ENCODE measurements at regions not wholly inside any gene's neighbourhood (a gene's known extent, or its start where the extent isn't known, plus 50 kb on each side); places are given as distances from the start of the nearest gene placed in this dataset.

GRCh38 chr1:63199706-63200335 lies 122.5 kb upstream of the FOXD3 start:
- no peak overlapping the region for H3K4me2 ChIP-seq (ENCODE audit: low read length)
- no TSS peak for BruUV-seq (replicated peaks)
- ATAC-seq (no peak), DNase-seq (ENCODE audit: low read depth, low spot score) (no peak)
- no peaks in the 10 kb centered on the region for H3K4me1 ChIP-seq (ENCODE audit: control insufficient read depth in 1 of 2, insufficient read depth in 2 of 2, low read length in 2 of 2)
- H3K79me2 ChIP-seq (ENCODE audit: insufficient read depth, low read length), result no peaks in the 10 kb centered on the region
- H2AFZ ChIP-seq (ENCODE audit: low read depth, low read length, poor library complexity, severe bottlenecking), result no peak overlapping the region
- H3K9me2 ChIP-seq (ENCODE audit: insufficient read depth), result no peaks in the 10 kb centered on the region
- RAD21 ChIA-PET (ENCODE audit: low non-redundant PET in 1 of 2, low total read pairs in 2 of 2, uncharacterized antibody in 2 of 2, unreplicated experiment in 2 of 2), result no interaction called here
- POLR2A ChIA-PET, result no interaction called here
- H3K36me3 ChIP-seq (ENCODE audit: control insufficient read depth in 1 of 2, insufficient read depth in 2 of 2, low read length in 2 of 2), result no peaks in the 10 kb centered on the region
- H3K9me3 ChIP-seq (ENCODE audit: control insufficient read depth in 1 of 2, insufficient read depth in 1 of 2, low read depth in 1 of 2, low read length in 2 of 2), result no peaks in the 10 kb centered on the region
- intact Hi-C loops (cut with micrococcal nuclease), result loop anchor here (1.0 kb wide), 1 partner anchor 16 kb away; no protein-coding TSS in a partner anchor
- no peaks in the 10 kb centered on the region for H3K27me3 ChIP-seq (ENCODE audit: insufficient read depth, low read length)
- no peaks in the 10 kb centered on the region for H4K20me1 ChIP-seq (ENCODE audit: insufficient read depth)
- no peak overlapping the region for H3K9ac ChIP-seq (ENCODE audit: low read length)
- TF ChIP-seq ZBTB33 (IDR thresholded peaks at IDR 0.05; ENCODE audit: extremely low read depth, insufficient replicate concordance, low read length) (no peak), ELF1 (IDR thresholded peaks at IDR 0.05; ENCODE audit: borderline replicate concordance, low read depth) (no peak), RAD21 (IDR thresholded peaks at IDR 0.05; ENCODE audit: low read depth) (no peak), EZH2phosphoT487 (IDR thresholded peaks at IDR 0.05; ENCODE audit: borderline replicate concordance) (no peak)
- CTCF ChIA-PET, result no interaction called here
- no peak overlapping the region for H3K27ac ChIP-seq (ENCODE audit: low read depth, low read length)
- no peak overlapping the region for H3K4me3 ChIP-seq (replicated peaks in 1 of 2; ENCODE audit: low read depth in 1 of 2, low read length in 2 of 2)

GRCh38 chr1:63200676-63201075 lies 121.7 kb upstream of the FOXD3 start:
- H3K9me3 ChIP-seq (ENCODE audit: control insufficient read depth in 1 of 2, insufficient read depth in 1 of 2, low read depth in 1 of 2, low read length in 2 of 2), result no peaks in the 10 kb centered on the region
- TF ChIP-seq EZH2 (IDR thresholded peaks at IDR 0.05) (no peak), MAX (IDR thresholded peaks at IDR 0.05) (no peak), JUND (IDR thresholded peaks at IDR 0.05) (no peak), POLR2AphosphoS5 (IDR thresholded peaks at IDR 0.05; ENCODE audit: low read depth, low read length) (no peak), ZFX (IDR thresholded peaks at IDR 0.05) (no peak), CBX3 (IDR thresholded peaks at IDR 0.05; ENCODE audit: low read depth) (no peak), TCF7L2 (IDR thresholded peaks at IDR 0.05; ENCODE audit: borderline replicate concordance, extremely low read depth, insufficient read depth, insufficient read length) (no peak), FOSL1 (IDR thresholded peaks at IDR 0.05; ENCODE audit: low read depth) (no peak), SP1 (IDR thresholded peaks at IDR 0.05; ENCODE audit: low read depth) (no peak), CEBPB (IDR thresholded peaks at IDR 0.05; ENCODE audit: low read depth) (no peak), SIN3A (IDR thresholded peaks at IDR 0.05; ENCODE audit: low read depth) (no peak), EZH2phosphoT487 (IDR thresholded peaks at IDR 0.05; ENCODE audit: borderline replicate concordance) (no peak), ZNF274 (IDR thresholded peaks at IDR 0.05; ENCODE audit: low read depth, low read length) (no peak), ATF3 (IDR thresholded peaks at IDR 0.05) (no peak)
- H3K4me2 ChIP-seq (ENCODE audit: low read length), result no peak overlapping the region
- no peaks in the 10 kb centered on the region for H3K9me2 ChIP-seq (ENCODE audit: insufficient read depth)
- H3K27ac ChIP-seq (ENCODE audit: low read depth, low read length), result no peak overlapping the region
- H3K9ac ChIP-seq (ENCODE audit: low read length), result no peak overlapping the region
- H3K79me2 ChIP-seq (ENCODE audit: insufficient read depth, low read length), result no peaks in the 10 kb centered on the region
- intact Hi-C loops (cut with micrococcal nuclease), result no loop called here
- CTCF ChIA-PET, result no interaction called here
- no peak for ATAC-seq
- no TSS peak for BruUV-seq (replicated peaks)
- no peaks in the 10 kb centered on the region for H3K27me3 ChIP-seq (ENCODE audit: insufficient read depth, low read length)
- no peaks in the 10 kb centered on the region for H4K20me1 ChIP-seq (ENCODE audit: insufficient read depth)
- H3K4me1 ChIP-seq (ENCODE audit: control insufficient read depth in 1 of 2, insufficient read depth in 2 of 2, low read length in 2 of 2), result no peaks in the 10 kb centered on the region
- no peak overlapping the region for H2AFZ ChIP-seq (ENCODE audit: low read depth, low read length, poor library complexity, severe bottlenecking)
- POLR2A ChIA-PET, result interaction anchor here (1.5 kb wide), 1 partner anchor 19 kb away, joined by 3 read pairs; no protein-coding TSS in a partner anchor
- H3K36me3 ChIP-seq (ENCODE audit: control insufficient read depth in 1 of 2, insufficient read depth in 2 of 2, low read length in 2 of 2), result no peaks in the 10 kb centered on the region
- no peak for DNase-seq (ENCODE audit: low read depth, low spot score)
- no peak overlapping the region for H3K4me3 ChIP-seq (replicated peaks in 1 of 2; ENCODE audit: low read depth in 1 of 2, low read length in 2 of 2)
- RAD21 ChIA-PET (ENCODE audit: low non-redundant PET in 1 of 2, low total read pairs in 2 of 2, uncharacterized antibody in 2 of 2, unreplicated experiment in 2 of 2), result no interaction called here
